ENCODE measurements at regions not wholly inside any gene's neighbourhood (a gene's known extent, or its start where the extent isn't known, plus 50 kb on each side); places are given as distances from the start of the nearest gene placed in this dataset.
"Not testable (repeated sequence)": the region's sequence is repeated elsewhere in the genome, so short reads cannot be mapped to it uniquely, and the experiment has no call there.

DNA sequence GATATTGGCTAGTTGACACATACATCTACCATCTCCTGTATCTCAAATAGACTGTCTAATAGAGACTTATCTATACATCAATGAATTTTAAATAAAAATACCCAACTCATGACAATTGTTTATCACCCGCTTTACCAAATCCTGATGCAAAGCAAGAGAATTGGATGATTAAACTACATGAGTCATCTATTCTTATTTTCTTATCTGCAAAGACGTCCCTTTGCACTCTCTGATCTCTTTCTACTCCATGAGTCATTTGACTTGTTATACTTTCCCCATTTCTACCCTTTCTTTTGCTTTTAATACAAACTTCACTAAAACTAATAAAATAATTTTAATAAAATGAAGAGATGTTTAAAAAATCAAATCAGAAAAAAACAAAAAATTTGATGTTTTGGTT lies 261.7 kb upstream of the MAP2 start:
- TF ChIP-seq, protein P1, sequence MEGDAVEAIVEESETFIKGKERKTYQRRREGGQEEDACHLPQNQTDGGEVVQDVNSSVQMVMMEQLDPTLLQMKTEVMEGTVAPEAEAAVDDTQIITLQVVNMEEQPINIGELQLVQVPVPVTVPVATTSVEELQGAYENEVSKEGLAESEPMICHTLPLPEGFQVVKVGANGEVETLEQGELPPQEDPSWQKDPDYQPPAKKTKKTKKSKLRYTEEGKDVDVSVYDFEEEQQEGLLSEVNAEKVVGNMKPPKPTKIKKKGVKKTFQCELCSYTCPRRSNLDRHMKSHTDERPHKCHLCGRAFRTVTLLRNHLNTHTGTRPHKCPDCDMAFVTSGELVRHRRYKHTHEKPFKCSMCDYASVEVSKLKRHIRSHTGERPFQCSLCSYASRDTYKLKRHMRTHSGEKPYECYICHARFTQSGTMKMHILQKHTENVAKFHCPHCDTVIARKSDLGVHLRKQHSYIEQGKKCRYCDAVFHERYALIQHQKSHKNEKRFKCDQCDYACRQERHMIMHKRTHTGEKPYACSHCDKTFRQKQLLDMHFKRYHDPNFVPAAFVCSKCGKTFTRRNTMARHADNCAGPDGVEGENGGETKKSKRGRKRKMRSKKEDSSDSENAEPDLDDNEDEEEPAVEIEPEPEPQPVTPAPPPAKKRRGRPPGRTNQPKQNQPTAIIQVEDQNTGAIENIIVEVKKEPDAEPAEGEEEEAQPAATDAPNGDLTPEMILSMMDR (conservative IDR thresholded peaks at IDR 0.05; ENCODE audit: low read length), result no peak
- TF ChIP-seq EZH2phosphoT487 (IDR thresholded peaks at IDR 0.05; ENCODE audit: borderline replicate concordance, low read depth, low read length), result no peak
- ChIA-PET CTCF (ENCODE audit: unreplicated experiment) (no interaction called here), POLR2A (interaction anchor here (0.6 kb wide), 1 partner anchor 115 kb away, joined by 3 read pairs; no protein-coding TSS in a partner anchor)
- no TSS peak for BruUV-seq (replicated peaks)
- Histone ChIP-seq H3K79me2 (ENCODE audit: insufficient read depth, low read depth, low read length) (no peaks in the 10 kb centered on the region), H3K36me3 (ENCODE audit: insufficient read depth, low read length) (no peaks in the 10 kb centered on the region), H4K20me1 (ENCODE audit: insufficient read depth, low read length) (no peaks in the 10 kb centered on the region), H3K27ac (ENCODE audit: low read depth, low read length, poor library complexity, severe bottlenecking) (no peak overlapping the region), H3K4me1 (ENCODE audit: insufficient read depth, low read length, poor library complexity, severe bottlenecking) (no peaks in the 10 kb centered on the region), H3K4me3 (ENCODE audit: low read depth, low read length, poor library complexity, severe bottlenecking) (no peak overlapping the region), H2AFZ (ENCODE audit: low read length) (no peak overlapping the region), H3K9me2 (ENCODE audit: insufficient read depth, low read length) (no peaks in the 10 kb centered on the region), H3K4me2 (ENCODE audit: low read length) (no peak overlapping the region), H3K9me3 (ENCODE audit: low read length) (no peaks in the 10 kb centered on the region)
- no peak for DNase-seq (ENCODE audit: low spot score)
- intact Hi-C loops (cut with micrococcal nuclease; ENCODE audit: unreplicated experiment), result no loop called here

DNA sequence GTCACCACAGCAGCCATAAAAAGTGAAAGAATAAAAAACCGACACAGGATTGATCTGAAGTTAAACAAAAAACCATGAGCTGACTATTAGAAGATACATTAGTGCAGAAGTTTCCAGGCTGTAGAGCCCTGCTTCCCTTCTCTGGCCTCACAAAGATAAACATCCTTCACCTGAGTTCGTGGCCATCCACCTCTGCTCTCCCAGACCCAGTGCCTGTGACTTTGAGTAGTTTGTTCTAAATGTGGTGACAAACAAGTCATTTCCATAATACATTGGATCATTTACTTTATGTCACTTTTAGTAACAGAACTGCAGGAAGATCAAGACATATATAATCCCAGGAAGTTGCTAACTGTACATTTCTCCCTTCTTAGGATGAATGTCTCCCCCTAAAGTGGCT lies 241.9 kb upstream of the MAP2 start:
- no TSS peak for BruUV-seq (replicated peaks)
- Histone ChIP-seq H3K4me3 (ENCODE audit: low read depth, low read length, poor library complexity, severe bottlenecking) (no peak overlapping the region), H4K20me1 (ENCODE audit: insufficient read depth, low read length) (no peaks in the 10 kb centered on the region), H3K9me2 (ENCODE audit: insufficient read depth, low read length) (no peaks in the 10 kb centered on the region), H3K4me1 (ENCODE audit: insufficient read depth, low read length, poor library complexity, severe bottlenecking) (no peaks in the 10 kb centered on the region), H2AFZ (ENCODE audit: low read length) (no peak overlapping the region), H3K27ac (ENCODE audit: low read depth, low read length, poor library complexity, severe bottlenecking) (no peak overlapping the region), H3K79me2 (ENCODE audit: insufficient read depth, low read depth, low read length) (no peaks in the 10 kb centered on the region), H3K9me3 (ENCODE audit: low read length) (no peaks in the 10 kb centered on the region), H3K4me2 (ENCODE audit: low read length) (no peak overlapping the region), H3K36me3 (ENCODE audit: insufficient read depth, low read length) (no peaks in the 10 kb centered on the region)
- POLR2A ChIA-PET, result interaction anchor here (0.6 kb wide), 1 partner anchor 1843 kb away, joined by 3 read pairs; no protein-coding TSS in a partner anchor
- intact Hi-C loops (cut with micrococcal nuclease; ENCODE audit: unreplicated experiment), result no loop called here
- no peak for DNase-seq (ENCODE audit: low spot score)
- CTCF ChIA-PET (ENCODE audit: unreplicated experiment), result no interaction called here
- TF ChIP-seq, protein P1 (conservative IDR thresholded peaks at IDR 0.05; ENCODE audit: low read length), result no peak
- no peak for TF ChIP-seq EZH2phosphoT487 (IDR thresholded peaks at IDR 0.05; ENCODE audit: borderline replicate concordance, low read depth, low read length)

DNA sequence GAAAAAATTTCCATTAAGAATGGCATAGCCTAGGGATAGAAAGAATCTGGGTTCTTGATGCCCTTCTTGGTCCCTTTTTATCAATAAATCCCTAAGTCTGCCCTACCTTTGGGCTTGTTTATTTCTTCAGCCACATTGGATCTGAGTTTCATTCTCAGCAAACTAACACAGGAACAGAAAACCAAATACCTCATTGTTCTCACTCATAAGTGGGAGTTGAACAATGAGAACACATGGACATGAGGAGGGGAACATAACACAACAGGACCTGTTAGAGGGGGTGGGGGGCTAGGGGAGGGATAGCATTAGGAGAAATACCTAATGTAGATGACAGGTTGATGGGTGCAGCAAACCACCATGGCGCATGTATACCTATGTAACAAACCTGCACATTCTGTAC lies 237.0 kb upstream of the MAP2 start:
- intact Hi-C loops (cut with micrococcal nuclease; ENCODE audit: unreplicated experiment); H3K4me3 ChIP-seq (ENCODE audit: low read depth, low read length, poor library complexity, severe bottlenecking): not testable (repeated sequence)

More for the DNA sequence above, 237.0 kb upstream of the MAP2 start:
- H4K20me1 ChIP-seq (ENCODE audit: insufficient read depth, low read length); H2AFZ ChIP-seq (ENCODE audit: low read length); BruUV-seq (replicated peaks); DNase-seq (ENCODE audit: low spot score); CTCF ChIA-PET (ENCODE audit: unreplicated experiment); H3K4me1 ChIP-seq (ENCODE audit: insufficient read depth, low read length, poor library complexity, severe bottlenecking); H3K27ac ChIP-seq (ENCODE audit: low read depth, low read length, poor library complexity, severe bottlenecking); H3K4me2 ChIP-seq (ENCODE audit: low read length); H3K79me2 ChIP-seq (ENCODE audit: insufficient read depth, low read depth, low read length); POLR2A ChIA-PET; H3K9me2 ChIP-seq (ENCODE audit: insufficient read depth, low read length); H3K36me3 ChIP-seq (ENCODE audit: insufficient read depth, low read length); H3K9me3 ChIP-seq (ENCODE audit: low read length): not testable (repeated sequence)
